GM21825 (cell line): ENCODE measurements at regions not wholly inside any gene's neighbourhood (a gene's known extent, or its start where the extent isn't known, plus 50 kb on each side); places are given as distances from the start of the nearest gene placed in this dataset.
"Not testable (repeated sequence)": the region's sequence is repeated elsewhere in the genome, so short reads cannot be mapped to it uniquely, and the experiment has no call there.

Experiments used
- ATAC-seq: cut with Tn5 transposase; IDR thresholded peaks from one replicate; pipeline ENCODE4 v1.9.1; 2021; ENCODE audit warnings: mild to moderate bottlenecking, moderate library complexity; ENCODE audit not compliant: unreplicated experiment

- no peak for ATAC-seq
Measured at GRCh38 chr15:96122077-96123027, 208.1 kb upstream of the NR2F2 start.

DNA sequence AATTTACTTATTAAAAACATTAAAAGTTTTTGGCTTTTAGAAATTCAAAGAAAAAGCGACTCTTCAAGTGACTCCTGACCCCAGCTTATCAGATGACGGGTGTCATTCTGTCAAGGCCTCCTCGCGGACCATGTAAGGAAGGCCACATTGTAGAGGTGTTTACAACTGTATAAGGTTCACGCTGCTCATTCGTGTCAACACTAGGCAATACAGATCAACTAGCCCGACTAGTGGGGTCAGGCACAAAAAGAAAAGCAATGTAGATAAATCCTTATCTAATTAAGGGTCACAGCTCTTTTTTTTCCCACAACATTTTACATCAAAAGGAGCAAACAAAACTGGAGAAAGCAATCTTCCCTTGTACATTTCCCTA lies 207.5 kb upstream of the NR2F2 start:
- no peak for ATAC-seq

GRCh38 chr15:96123630-96124187 lies 206.8 kb upstream of the NR2F2 start:
- ATAC-seq: no peak

DNA sequence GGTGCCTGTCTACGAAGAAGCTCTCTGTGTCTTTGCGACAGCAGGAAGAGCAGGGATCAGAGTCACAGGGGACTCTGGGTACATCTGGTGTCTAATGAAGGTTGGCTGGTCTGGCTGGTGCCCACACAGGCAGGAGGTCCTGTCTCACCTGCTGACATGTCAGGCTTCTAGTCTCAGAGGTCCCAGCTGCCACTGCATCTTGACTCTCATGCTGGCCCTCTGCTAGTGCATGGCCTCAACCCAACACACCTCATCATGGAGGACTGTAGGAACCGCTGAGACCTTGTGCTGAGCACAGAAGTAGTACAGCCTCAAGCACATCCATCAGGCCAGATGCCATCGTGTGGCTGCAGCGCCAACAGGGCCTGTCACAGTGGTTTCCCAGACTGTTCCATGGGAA lies 206.1 kb upstream of the NR2F2 start:
- ATAC-seq: no peak

- ATAC-seq: no peak
Measured at GRCh38 chr15:96125721-96126415, 204.6 kb upstream of the NR2F2 start.

DNA sequence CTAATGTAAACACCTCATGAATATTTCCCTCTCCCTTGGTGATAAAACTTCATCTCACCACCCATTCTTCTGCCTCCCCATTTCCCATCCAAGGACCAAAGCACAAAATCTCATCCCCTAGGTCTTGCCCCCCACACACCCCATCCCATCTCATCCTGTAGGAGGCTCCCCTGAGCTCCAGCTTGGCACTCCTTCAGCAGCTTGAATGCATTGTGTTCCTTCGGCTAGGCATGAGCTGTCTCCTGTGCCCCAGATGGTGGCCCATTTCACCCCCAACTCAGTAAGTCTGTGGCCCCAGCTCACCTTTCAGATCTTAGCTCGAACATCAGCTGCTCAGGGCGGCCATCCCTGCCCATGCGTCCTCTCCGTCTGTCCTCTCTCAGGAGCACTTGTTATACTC lies 203.6 kb upstream of the NR2F2 start:
- no peak for ATAC-seq

GRCh38 chr15:96130734-96131133 lies 199.8 kb upstream of the NR2F2 start:
- no peak for ATAC-seq

DNA sequence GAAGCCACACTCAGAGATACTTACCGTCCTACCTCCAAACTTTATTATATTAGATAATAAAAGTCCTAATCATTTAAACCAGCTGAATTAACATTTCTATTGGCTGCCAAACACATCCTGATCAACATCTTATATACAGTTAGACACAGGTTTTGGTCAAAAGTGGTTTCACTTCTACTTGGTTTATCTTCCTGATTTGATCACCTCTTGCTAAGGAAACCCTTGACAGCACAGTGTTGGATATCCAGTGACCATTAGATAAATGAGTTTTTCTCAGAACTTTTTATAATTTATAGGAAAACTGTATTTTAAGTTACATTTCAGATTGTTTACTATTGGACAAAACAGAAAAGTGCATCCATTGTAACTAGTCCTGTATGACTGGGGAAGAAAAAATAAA lies 198.4 kb upstream of the NR2F2 start:
- ATAC-seq: no peak

DNA sequence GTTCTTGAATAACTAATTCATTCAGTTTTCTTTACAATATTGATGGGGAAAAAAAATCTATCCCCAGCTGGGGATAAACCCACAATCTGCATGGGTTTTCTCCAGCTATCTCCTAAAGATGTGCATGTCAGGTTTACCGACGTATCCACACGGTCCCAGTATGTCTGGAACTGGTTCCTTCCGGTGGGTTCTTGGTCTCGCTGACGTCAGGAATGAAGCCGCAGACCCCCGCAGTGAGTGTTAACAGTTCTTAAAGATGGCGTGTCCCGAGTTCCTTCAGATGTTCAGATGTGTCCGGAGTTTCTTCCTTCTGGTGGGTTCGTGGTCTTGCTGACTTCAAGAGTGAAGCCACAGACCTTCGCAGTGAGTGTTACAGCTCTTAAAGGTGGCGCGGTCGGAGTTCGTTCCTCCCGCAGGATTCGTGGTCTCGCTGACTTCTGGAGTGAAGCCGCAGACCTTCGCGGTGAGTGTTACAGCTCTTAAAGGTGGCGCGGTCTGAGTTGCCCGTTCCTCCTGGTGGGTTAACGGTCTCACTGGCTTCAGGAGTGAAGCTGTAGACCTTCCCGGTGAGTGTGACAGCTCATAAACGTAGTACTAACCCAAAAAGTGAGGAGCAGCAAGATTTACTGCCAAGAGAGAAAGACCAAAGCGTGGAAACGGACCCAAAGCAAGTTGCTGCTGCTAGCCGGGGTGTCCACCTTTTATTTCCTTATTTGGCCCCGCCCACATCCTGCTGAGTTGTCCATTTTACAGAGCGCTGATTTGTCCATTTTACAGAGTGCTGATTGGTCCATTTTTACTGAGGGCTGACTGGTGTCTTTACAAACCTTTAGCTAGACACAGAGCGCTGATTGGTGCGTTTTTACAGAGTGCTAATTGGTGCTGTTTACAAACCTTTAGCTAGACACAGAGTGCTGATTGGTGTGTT lies 195.1 kb upstream of the NR2F2 start:
- no peak for ATAC-seq

DNA sequence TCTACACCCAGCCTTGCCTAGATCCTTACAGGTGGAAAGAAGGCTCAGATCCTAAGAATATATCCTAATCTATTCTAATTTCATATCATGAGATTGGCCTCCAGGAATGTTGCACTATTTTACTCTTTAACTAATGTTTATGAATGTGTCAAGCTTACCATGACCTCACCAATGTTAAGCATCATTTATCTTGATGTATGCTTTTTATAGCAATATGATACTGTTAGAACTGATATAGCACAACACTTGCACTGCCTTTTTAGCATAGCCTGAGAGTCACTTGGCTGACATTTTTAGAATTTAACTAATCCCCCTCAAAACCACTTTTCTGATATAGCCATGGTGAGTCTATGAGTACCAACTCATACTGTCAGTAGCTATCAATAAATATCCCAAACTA lies 191.5 kb upstream of the NR2F2 start:
- ATAC-seq: no peak

- ATAC-seq: no peak
Measured at GRCh38 chr15:96142498-96142897, 188.0 kb upstream of the NR2F2 start.

- no peak for ATAC-seq
Measured at GRCh38 chr15:96144734-96145133, 185.8 kb upstream of the NR2F2 start.

- ATAC-seq: no peak
Measured at GRCh38 chr15:96146726-96147125, 183.8 kb upstream of the NR2F2 start.

DNA sequence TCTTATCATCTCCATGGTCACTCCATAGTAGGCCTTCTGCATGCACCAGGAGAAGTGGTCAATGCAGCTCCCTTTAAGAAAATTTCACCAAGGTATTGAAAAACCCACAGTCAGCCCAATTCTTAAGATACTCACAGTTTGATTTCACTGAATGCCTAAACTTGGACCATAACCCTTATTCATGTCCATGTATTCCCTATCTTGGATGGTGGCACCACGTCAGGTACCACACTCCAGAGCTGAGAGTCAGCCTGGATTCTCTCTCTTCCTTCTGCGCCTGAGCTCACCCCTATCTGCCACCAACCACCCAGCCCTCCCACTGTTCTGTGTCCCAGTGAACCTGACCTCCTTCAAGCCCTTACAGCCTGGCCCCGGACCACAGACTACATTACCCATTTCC lies 183.2 kb upstream of the NR2F2 start:
- no peak for ATAC-seq

GRCh38 chr15:96150254-96150653 lies 180.2 kb upstream of the NR2F2 start:
- ATAC-seq: no peak

GRCh38 chr15:96151749-96152148 lies 178.8 kb upstream of the NR2F2 start:
- ATAC-seq: not testable (repeated sequence)

DNA sequence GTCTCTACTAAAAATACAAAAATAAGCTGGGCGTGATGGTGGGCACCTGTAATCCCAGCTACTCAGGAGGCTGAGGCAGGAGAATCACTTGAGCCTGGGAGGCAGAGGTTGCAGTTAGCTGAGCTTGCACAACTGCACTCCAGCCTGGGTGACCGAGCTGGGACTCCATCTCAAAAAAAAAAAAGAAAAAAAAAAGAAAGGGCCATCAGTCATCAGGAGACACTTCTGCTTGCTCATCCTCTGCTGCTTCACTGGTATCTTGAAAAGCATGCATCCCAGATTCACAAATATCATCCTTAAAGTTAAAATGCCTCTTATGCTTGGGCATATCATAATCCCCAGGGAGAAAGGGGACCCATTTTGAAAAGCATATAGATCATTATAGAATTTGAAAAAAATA lies 176.6 kb upstream of the NR2F2 start:
- ATAC-seq: no peak

DNA sequence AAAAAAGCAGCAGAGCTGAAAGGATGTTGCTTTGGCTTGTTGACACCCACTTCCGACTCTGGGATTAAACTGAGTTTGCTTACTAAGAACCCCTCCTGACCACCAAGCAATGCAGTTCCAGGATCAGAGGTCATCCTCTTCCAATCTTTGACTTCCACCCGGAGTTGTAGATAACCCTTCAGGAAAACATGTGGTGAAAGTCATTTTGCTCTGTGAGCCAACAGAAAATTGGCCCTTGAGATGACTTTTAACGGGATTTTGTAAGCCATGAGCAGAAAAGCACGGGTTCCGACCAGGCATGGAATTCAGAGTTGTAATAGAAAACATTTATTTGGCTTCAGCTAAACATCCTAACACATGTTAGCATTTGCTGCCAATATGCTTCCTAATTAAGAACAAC lies 171.6 kb upstream of the NR2F2 start:
- ATAC-seq: no peak

- no peak for ATAC-seq
Measured at GRCh38 chr15:96160269-96160668, 170.2 kb upstream of the NR2F2 start.

DNA sequence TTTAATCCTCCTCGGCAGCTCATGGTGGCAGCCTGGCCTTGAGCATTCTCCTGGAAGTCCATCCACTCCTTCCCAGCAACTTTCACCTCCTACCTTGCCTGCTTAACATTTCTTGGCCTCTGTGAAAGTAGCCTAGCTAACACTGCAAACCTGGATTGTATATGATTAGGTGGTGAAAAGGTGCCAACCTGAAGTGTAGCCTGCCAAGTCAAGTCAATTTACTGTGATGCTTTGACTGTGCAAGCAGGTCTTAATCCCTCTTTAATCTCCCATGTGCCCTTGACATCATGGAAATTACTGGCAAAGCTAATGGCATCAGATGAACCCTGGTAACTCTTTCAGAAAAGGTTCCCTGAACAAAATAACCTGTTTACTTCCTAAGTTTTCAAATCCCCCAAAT lies 169.7 kb upstream of the NR2F2 start:
- ATAC-seq: no peak

- no peak for ATAC-seq
Measured at GRCh38 chr15:96162322-96162721, 168.2 kb upstream of the NR2F2 start.
